CD4-positive, alpha-beta T cell (primary cell): ENCODE measurements at regions not wholly inside any gene's neighbourhood (a gene's known extent, or its start where the extent isn't known, plus 50 kb on each side); places are given as distances from the start of the nearest gene placed in this dataset.

Experiments
- ATAC-seq: fragments of 200-7000 bp; cut with Tn5 transposase; one replicate; pipeline ENCODE4 v1.10.0; 2022; ENCODE audit warnings: mild to moderate bottlenecking; ENCODE audit not compliant: poor library complexity
- CTCF ChIA-PET: fragments of 350-600 bp; sonication (Branson Sonifier 250); formaldehyde crosslinking; loops from one replicate; lab custom pipeline; 2021; ENCODE audit warnings: antibody characterized with exemption, inconsistent platforms; lab: Charles Lee
- POLR2A ChIA-PET: fragments of 350-600 bp; sonication (Branson Sonifier 250); formaldehyde crosslinking; loops from one replicate; lab custom pipeline; 2021; ENCODE audit warnings: antibody characterized with exemption, inconsistent platforms; lab: Charles Lee
- DNase-seq, 14 experiments: peaks; one replicate each; pipeline ENCODE4 v3.0.0-alpha.2; 2013 to 2020; ENCODE audit warnings: mixed read lengths in 2 of 14
- H3K27ac ChIP-seq, 2 donors: one replicate each; pipeline versions ENCODE4 v1.5.1 to v1.7.0; 2013; ENCODE audit warnings: low read length in 2 of 2, low read depth in 1 of 2, mild to moderate bottlenecking in 1 of 2
- H3K27me3 ChIP-seq, 2 experiments: 1 replicate in 1 of 2; 2 replicates in 1 of 2; pipeline versions ENCODE4 v1.6.1 to v1.7.0; 2013; ENCODE audit warnings: low read length in 2 of 2, control low read depth in 1 of 2, mild to moderate bottlenecking in 1 of 2, moderate library complexity in 1 of 2; ENCODE audit not compliant: insufficient read depth in 2 of 2, control insufficient read depth in 1 of 2
- H3K36me3 ChIP-seq: one replicate; pipeline ENCODE4 v1.6.1; 2013; ENCODE audit warnings: low read length, control low read depth; ENCODE audit not compliant: insufficient read depth
- H3K4me1 ChIP-seq: one replicate; pipeline ENCODE4 v1.6.1; 2013; ENCODE audit warnings: low read length, control low read depth; ENCODE audit not compliant: insufficient read depth
- H3K4me3 ChIP-seq: one replicate; pipeline ENCODE4 v1.5.1; 2013; ENCODE audit warnings: mild to moderate bottlenecking, low read length, moderate library complexity
- H3K9me3 ChIP-seq, 2 experiments: 1 replicate in 1 of 2; 2 replicates in 1 of 2; pipeline versions ENCODE4 v1.6.1 to v1.7.0; 2013; ENCODE audit warnings: low read length in 2 of 2, mild to moderate bottlenecking in 2 of 2, control low read depth in 1 of 2, moderate library complexity in 1 of 2; ENCODE audit not compliant: control insufficient read depth in 1 of 2, insufficient read depth in 1 of 2
- H3K27ac Mint-ChIP-seq: one replicate; pipeline ENCODE4 v1.8.0; 2020; ENCODE audit warnings: mixed read lengths
- H3K27me3 Mint-ChIP-seq: one replicate; pipeline ENCODE4 v1.8.0; 2021; ENCODE audit warnings: mixed read lengths
- H3K36me3 Mint-ChIP-seq: one replicate; pipeline ENCODE4 v1.8.0; 2021; ENCODE audit warnings: low read depth, mixed read lengths
- H3K4me1 Mint-ChIP-seq: one replicate; pipeline ENCODE4 v1.8.0; 2021; ENCODE audit warnings: low read depth, mixed read lengths
- H3K4me3 Mint-ChIP-seq: one replicate; pipeline ENCODE4 v1.8.0; 2020; ENCODE audit warnings: mild to moderate bottlenecking, mixed read lengths
- H3K9me3 Mint-ChIP-seq: one replicate; pipeline ENCODE4 v1.8.0; 2020; ENCODE audit warnings: mixed read lengths
- CTCF ChIP-seq: fragments of 200-600 bp; IDR thresholded peaks from one replicate; pipeline ENCODE4 v1.8.0; 2022; ENCODE audit warnings: antibody characterized with exemption, mild to moderate bottlenecking
- intact Hi-C, 2 experiments: fragments of 100-400 bp; cut with DNase I in 1 of 2; cut with micrococcal nuclease in 1 of 2; formaldehyde crosslinking; loops; one replicate each; pipeline versions ENCODE4 v1.15.1 to v1.9.0; 2023 to 2025; cut with DNase I, micrococcal nuclease

- no peak for DNase-seq
- intact Hi-C loops: no loop called here
- CTCF ChIA-PET: no interaction called here
- Mint-ChIP-seq H3K4me1 (no peaks in the 10 kb centered on the region), H3K27me3 (peaks cover 8% of the 10 kb centered on the region), H3K9me3 (no peaks in the 10 kb centered on the region), H3K27ac (no peak overlapping the region), H3K36me3 (no peaks in the 10 kb centered on the region), H3K4me3 (no peak overlapping the region)
- Histone ChIP-seq H3K9me3 (peaks cover 0 to 5% of the 10 kb centered on the region in 2 experiments), H3K27ac (no peak overlapping the region), H3K36me3 (no peaks in the 10 kb centered on the region), H3K27me3 (no peaks in the 10 kb centered on the region), H3K4me3 (no peak overlapping the region), H3K4me1 (no peaks in the 10 kb centered on the region)
- no peak for ATAC-seq
- POLR2A ChIA-PET: no interaction called here
- no peak for TF ChIP-seq CTCF
Measured at GRCh38 chr2:119086327-119086726, 72.2 kb downstream of the C1QL2 start.

GRCh38 chr2:119085613-119086012, 72.9 kb downstream of the C1QL2 start:
- no peak for TF ChIP-seq CTCF
- Histone ChIP-seq H3K27me3 (no peaks in the 10 kb centered on the region), H3K4me1 (no peaks in the 10 kb centered on the region), H3K4me3 (no peak overlapping the region), H3K36me3 (no peaks in the 10 kb centered on the region), H3K27ac (no peak overlapping the region), H3K9me3 (peaks cover 0 to 5% of the 10 kb centered on the region in 2 experiments)
- DNase-seq (no peak), ATAC-seq (no peak)
- CTCF ChIA-PET: no interaction called here
- Mint-ChIP-seq H3K4me1 (no peaks in the 10 kb centered on the region), H3K9me3 (no peaks in the 10 kb centered on the region), H3K36me3 (no peaks in the 10 kb centered on the region), H3K27ac (no peak overlapping the region), H3K4me3 (no peak overlapping the region), H3K27me3 (peaks cover 7% of the 10 kb centered on the region)
- intact Hi-C loops: no loop called here
- POLR2A ChIA-PET: no interaction called here

GRCh38 chr2:119083416-119083815, 75.1 kb downstream of the C1QL2 start:
- Mint-ChIP-seq H3K4me3 (no peak overlapping the region), H3K27ac (no peak overlapping the region), H3K27me3 (no peaks in the 10 kb centered on the region), H3K9me3 (no peaks in the 10 kb centered on the region), H3K4me1 (no peaks in the 10 kb centered on the region), H3K36me3 (no peaks in the 10 kb centered on the region)
- Histone ChIP-seq H3K4me3 (no peak overlapping the region), H3K27me3 (no peaks in the 10 kb centered on the region), H3K4me1 (no peaks in the 10 kb centered on the region), H3K36me3 (no peaks in the 10 kb centered on the region), H3K9me3 (no peaks in the 10 kb centered on the region), H3K27ac (no peak overlapping the region)
- POLR2A ChIA-PET: no interaction called here
- CTCF ChIA-PET: no interaction called here
- TF ChIP-seq CTCF: no peak
- intact Hi-C loops: no loop called here
- DNase-seq (no peak), ATAC-seq (no peak)
